K562 (cell line): ENCODE measurements at regions not wholly inside any gene's neighbourhood (a gene's known extent, or its start where the extent isn't known, plus 50 kb on each side); places are given as distances from the start of the nearest gene placed in this dataset.

Experiments
- ATAC-seq: fragments of 200-7000 bp; cut with Tn5 transposase; 3 replicates; pipeline ENCODE4 v1.9.1; 2020; ENCODE audit warnings: moderate library complexity
- BruUV-seq: library from RNA; stranded (reverse); fragments of 400-500 nt; replicated peaks from 2 replicates; lab custom pipeline; 2021; lab: Mats Ljungman, UMichigan
- CTCF ChIA-PET: fragments of 300-600 bp; formaldehyde crosslinking; extraction: SDS; loops from one replicate; lab custom pipeline; 2021; ENCODE audit warnings: low intra/inter-chr PET ratio; lab: Yijun Ruan, JAX
- POLR2A ChIA-PET: fragments of 300-600, 350-650 bp; sonication (Branson Sonifier 250); formaldehyde crosslinking; extraction: SDS; loops from one replicate; lab custom pipeline; 2021; ENCODE audit warnings: antibody characterized with exemption, inconsistent platforms; lab: Yijun Ruan, JAX
- DNase-seq, 4 experiments: peaks; one replicate each; pipeline versions ENCODE4 v3.0.0 to v3.0.0-alpha.2; 2011 to 2018; ENCODE audit warnings: low spot score in 3 of 4, mixed read lengths in 3 of 4; ENCODE audit errors: extremely low read depth in 1 of 4
- FAIRE-seq: peaks from 2 replicates; lab custom pipeline; 2011; peaks lifted over from hg19 to GRCh38; lab: Jason Lieb, UNC
- H2AFZ ChIP-seq: 2 replicates; pipeline ENCODE4 v1.6.0; 2011; ENCODE audit warnings: low read depth, low read length, control low read depth, inconsistent platforms
- H3K27ac ChIP-seq: fragments of 200-600 bp; 3 replicates; pipeline ENCODE4 v1.8.0; 2011; ENCODE audit warnings: low read depth, mild to moderate bottlenecking, control low read depth, inconsistent platforms, low read length, moderate library complexity, mixed read lengths; ENCODE audit errors: extremely low read depth
- H3K27me3 ChIP-seq, 2 experiments: fragments of 300-600 bp in 1 of 2; 2 replicates in 1 of 2; 3 replicates in 1 of 2; pipeline versions ENCODE4 v1.6.0 to v1.8.0; 2011; ENCODE audit warnings: inconsistent platforms in 2 of 2, low read length in 2 of 2, mild to moderate bottlenecking in 1 of 2, mixed read lengths in 1 of 2, moderate library complexity in 1 of 2; ENCODE audit not compliant: control insufficient read depth in 2 of 2, insufficient read depth in 2 of 2
- H3K36me3 ChIP-seq: fragments of 300-600 bp; 3 replicates; pipeline ENCODE4 v1.8.0; 2011; ENCODE audit warnings: mild to moderate bottlenecking, low read length, inconsistent platforms; ENCODE audit not compliant: control insufficient read depth, insufficient read depth
- H3K4me1 ChIP-seq, 2 experiments: fragments of 200-600 bp in 1 of 2; replicated peaks in 1 of 2; 2 replicates in 1 of 2; 3 replicates in 1 of 2; pipeline versions ENCODE4 v1.5.1 to v1.8.0; 2011; ENCODE audit warnings: inconsistent platforms in 2 of 2, low read length in 2 of 2, mild to moderate bottlenecking in 1 of 2, mixed read lengths in 1 of 2, moderate library complexity in 1 of 2; ENCODE audit not compliant: control insufficient read depth in 2 of 2, insufficient read depth in 2 of 2
- H3K4me2 ChIP-seq: 2 replicates; pipeline ENCODE4 v1.6.1; 2011; ENCODE audit warnings: low read length, control low read depth, inconsistent platforms, mixed read lengths; ENCODE audit not compliant: insufficient read depth
- H3K4me3 ChIP-seq: fragments of 200-600 bp; sonication (generic), shearing (Covaris generic); 2 replicates; pipeline ENCODE4 v1.5.1; 2016; ENCODE audit warnings: control low read depth, inconsistent platforms
- H3K79me2 ChIP-seq: fragments of 200-600 bp; 3 replicates; pipeline ENCODE4 v1.8.0; 2011; ENCODE audit warnings: low read length, inconsistent platforms; ENCODE audit not compliant: control insufficient read depth, insufficient read depth
- H3K9ac ChIP-seq, 2 experiments: 2 replicates each; pipeline versions ENCODE4 v1.6.0 to v1.6.1; 2011; ENCODE audit warnings: low read depth in 2 of 2, low read length in 2 of 2, control low read depth in 1 of 2, inconsistent platforms in 1 of 2, mild to moderate bottlenecking in 1 of 2, mixed read lengths in 1 of 2; ENCODE audit not compliant: insufficient read depth in 1 of 2
- H3K9me1 ChIP-seq: one replicate; pipeline ENCODE4 v1.6.0; 2011; ENCODE audit warnings: inconsistent platforms, mild to moderate bottlenecking, low read length, moderate library complexity; ENCODE audit not compliant: control insufficient read depth, insufficient read depth
- H3K9me3 ChIP-seq: replicated peaks from 2 replicates; pipeline ENCODE4 v1.5.1; 2011; ENCODE audit warnings: low read depth, low read length, inconsistent platforms; ENCODE audit not compliant: control insufficient read depth, insufficient read depth
- H4K20me1 ChIP-seq: replicated peaks from 2 replicates; pipeline ENCODE4 v1.6.1; 2011; ENCODE audit warnings: low read length, inconsistent platforms, mixed read lengths; ENCODE audit not compliant: control insufficient read depth, insufficient read depth
- CREB3 ChIP-seq: fragments of 450-650 bp; conservative IDR thresholded peaks from 2 replicates; pipeline ENCODE4 v1.6.1; 2016; ENCODE audit warnings: missing genetic modification characterization, low read depth, mild to moderate bottlenecking, missing compliant biosample characterization, moderate library complexity
- FUS ChIP-seq: fragments of 200-400 bp; formaldehyde crosslinking; optimal IDR thresholded peaks from 2 replicates; pipeline ENCODE3; 2017; ENCODE audit warnings: low read depth, low read length
- GATAD2B ChIP-seq: fragments of 450-650 bp; IDR thresholded peaks from 2 replicates; pipeline ENCODE4 v1.6.1; 2017; ENCODE audit warnings: mild to moderate bottlenecking, borderline replicate concordance
- ILK ChIP-seq: fragments of 450-650 bp; IDR thresholded peaks from 2 replicates; pipeline ENCODE4 v1.6.1; 2016; ENCODE audit warnings: missing genetic modification characterization, low read depth, mild to moderate bottlenecking, missing compliant biosample characterization, moderate library complexity, borderline replicate concordance
- KLF16 ChIP-seq: IDR thresholded peaks from 2 replicates; pipeline ENCODE4 v1.6.1; 2016; ENCODE audit warnings: antibody characterized with exemption
- MBD1 ChIP-seq: fragments of 250-450 bp; sonication (Bioruptor Pico); IDR thresholded peaks from 2 replicates; pipeline ENCODE4 v1.8.0; 2022; ENCODE audit warnings: inconsistent platforms
- NFXL1 ChIP-seq: fragments of 450-650 bp; formaldehyde crosslinking; IDR thresholded peaks from 2 replicates; pipeline ENCODE4 v1.4.0; 2021; ENCODE audit warnings: mild to moderate bottlenecking
- PHB2 ChIP-seq: fragments of 450-650 bp; IDR thresholded peaks from 2 replicates; pipeline ENCODE4 v1.6.1; 2017; ENCODE audit warnings: low read depth
- RCOR1 ChIP-seq, 2 experiments: IDR thresholded peaks; 2 replicates each; pipeline ENCODE4 v1.6.1; 2012; ENCODE audit warnings: low read depth in 2 of 2, low read length in 2 of 2, borderline replicate concordance in 1 of 2, improper control_type of control experiment in 1 of 2
- RHOXF2B ChIP-seq: fragments of 250-450 bp; sonication (Bioruptor Pico); conservative IDR thresholded peaks from 2 replicates; pipeline ENCODE4 v1.5.1; 2021
- SP2 ChIP-seq: IDR thresholded peaks from 2 replicates; pipeline ENCODE4 v1.6.1; 2011; ENCODE audit warnings: mild to moderate bottlenecking, low read depth, low read length, moderate library complexity; ENCODE audit not compliant: poor library complexity, severe bottlenecking; ENCODE audit errors: extremely low read depth
- TCF15 ChIP-seq: fragments of 250-450 bp; sonication (Bioruptor Pico); IDR thresholded peaks from 2 replicates; pipeline ENCODE4 v1.8.0; 2022; ENCODE audit warnings: moderate library complexity, mild to moderate bottlenecking, inconsistent platforms
- ZC3H11A ChIP-seq: IDR thresholded peaks from 2 replicates; pipeline ENCODE4 v1.6.1; 2012; ENCODE audit warnings: low read depth, low read length, improper control_type of control experiment
- ZNF12 ChIP-seq: sonication (generic); formaldehyde crosslinking; IDR thresholded peaks from 2 replicates; pipeline ENCODE4 v1.4.0; 2020; ENCODE audit warnings: mild to moderate bottlenecking, missing genetic modification reagents
- ZNF717 ChIP-seq: fragments of 250-450 bp; sonication (Bioruptor Pico); IDR thresholded peaks from 2 replicates; pipeline ENCODE4 v1.5.0; 2021
- WGBS: fragments of 100-300 bp; shearing (Covaris generic); methylation state at CpG from one replicate; pipeline ENCODE4 v1.1.6; 2016; ENCODE audit warnings: low coverage, mixed read lengths; ENCODE audit not compliant: insufficient coverage; ENCODE audit errors: missing lambda C conversion rate; 5-methylcytosine and 5-hydroxymethylcytosine counted together
- in situ Hi-C: fragments of 300-500 bp; cut with MboI; formaldehyde crosslinking; loops from 4 replicates; pipeline ENCODE4 v1.15.0; 2018; ENCODE audit warnings: inconsistent platforms, mixed read lengths
- intact Hi-C: fragments of 100-400 bp; cut with micrococcal nuclease; formaldehyde crosslinking; loops from 2 replicates; pipeline ENCODE4 v1.14.2; 2022

- no peaks in the 10 kb centered on the region for H3K79me2 ChIP-seq
- H3K9ac ChIP-seq = no peak overlapping the region
- ChIA-PET POLR2A (no interaction called here), CTCF (no interaction called here)
- no peaks in the 10 kb centered on the region for H3K4me1 ChIP-seq
- no peak overlapping the region for H3K4me3 ChIP-seq
- intact Hi-C loops (no loop called here), in situ Hi-C loops (no loop called here)
- no peaks in the 10 kb centered on the region for H3K27me3 ChIP-seq
- H2AFZ ChIP-seq = no peak overlapping the region
- no TSS peak for BruUV-seq
- no peaks in the 10 kb centered on the region for H3K9me3 ChIP-seq
- no peaks in the 10 kb centered on the region for H3K9me1 ChIP-seq
- H3K4me2 ChIP-seq = no peak overlapping the region
- no peak for FAIRE-seq
- ATAC-seq = no peak
- DNase-seq = no peak
- no peak overlapping the region for H3K27ac ChIP-seq
- no peaks in the 10 kb centered on the region for H3K36me3 ChIP-seq
- H4K20me1 ChIP-seq = no peaks in the 10 kb centered on the region
- 0% methylated on average over 2 of the region's 2 CpGs for WGBS
- no peak for TF ChIP-seq FUS
- no peak for TF ChIP-seq RCOR1 (IDR thresholded peaks at IDR 0.05; ENCODE audit: borderline replicate concordance in 1 of 2, low read depth in 2 of 2, low read length in 2 of 2)
- no peak for TF ChIP-seq ILK
- no peak for TF ChIP-seq GATAD2B
- no peak for TF ChIP-seq NFXL1 (CRISPR knock-in tag)
- no peak for TF ChIP-seq ZNF12 (CRISPR knock-in tag)
- no peak for TF ChIP-seq PHB2
- no peak for TF ChIP-seq ZC3H11A
- no peak for TF ChIP-seq RHOXF2B (CRISPR knock-in tag)
- TF ChIP-seq TCF15 = no peak
- TF ChIP-seq SP2 = no peak
- no peak for TF ChIP-seq CREB3
- TF ChIP-seq KLF16 = no peak
- TF ChIP-seq ZNF717 (CRISPR knock-in tag) = no peak
- no peak for TF ChIP-seq MBD1
These were observed 202.6 kb downstream of the VGLL3 start for GRCh38 chr3:86788371-86788770.
